GM19351 (cell line): ENCODE measurements at regions not wholly inside any gene's neighbourhood (a gene's known extent, or its start where the extent isn't known, plus 50 kb on each side); places are given as distances from the start of the nearest gene placed in this dataset.
"Not testable (repeated sequence)": the region's sequence is repeated elsewhere in the genome, so short reads cannot be mapped to it uniquely, and the experiment has no call there.

Source experiments
- ATAC-seq: cut with Tn5 transposase; IDR thresholded peaks from one replicate; pipeline ENCODE4 v1.9.1; 2021; ENCODE audit warnings: mild to moderate bottlenecking, moderate library complexity; ENCODE audit not compliant: unreplicated experiment

GRCh38 chr15:53133255-53133850 lies 343.2 kb upstream of the ONECUT1 start:
- no peak for ATAC-seq

GRCh38 chr15:53130943-53131342 lies 340.8 kb upstream of the ONECUT1 start:
- ATAC-seq = no peak

GRCh38 chr15:53129121-53129904 lies 339.2 kb upstream of the ONECUT1 start:
- ATAC-seq = no peak

GRCh38 chr15:53128652-53129051 lies 338.5 kb upstream of the ONECUT1 start:
- ATAC-seq = no peak

GRCh38 chr15:53126144-53126543 lies 336.0 kb upstream of the ONECUT1 start:
- ATAC-seq = no peak

- no peak for ATAC-seq
Observed at GRCh38 chr15:53122818-53123217, 332.7 kb upstream of the ONECUT1 start.

- not testable (repeated sequence) for ATAC-seq
Observed at GRCh38 chr15:53116915-53117314, 326.8 kb upstream of the ONECUT1 start.

GRCh38 chr15:53116169-53116568 lies 326.0 kb upstream of the ONECUT1 start:
- no peak for ATAC-seq

GRCh38 chr15:53115563-53115962 lies 325.4 kb upstream of the ONECUT1 start:
- no peak for ATAC-seq

GRCh38 chr15:53114960-53115359 lies 324.8 kb upstream of the ONECUT1 start:
- ATAC-seq = no peak

GRCh38 chr15:53110999-53111398 lies 320.9 kb upstream of the ONECUT1 start:
- ATAC-seq = no peak

GRCh38 chr15:53108319-53108718 lies 318.2 kb upstream of the ONECUT1 start:
- no peak for ATAC-seq

- ATAC-seq = no peak
Observed at GRCh38 chr15:53107855-53108254, 317.7 kb upstream of the ONECUT1 start.

GRCh38 chr15:53106505-53107286 lies 316.6 kb upstream of the ONECUT1 start:
- no peak for ATAC-seq

GRCh38 chr15:53102483-53102882 lies 312.3 kb upstream of the ONECUT1 start:
- no peak for ATAC-seq

GRCh38 chr15:53080484-53080883 lies 290.3 kb upstream of the ONECUT1 start:
- ATAC-seq = no peak

GRCh38 chr15:53074221-53074620 lies 284.1 kb upstream of the ONECUT1 start:
- no peak for ATAC-seq

- ATAC-seq = no peak
Observed at GRCh38 chr15:53072077-53072476, 281.9 kb upstream of the ONECUT1 start.

GRCh38 chr15:53068636-53069035 lies 278.5 kb upstream of the ONECUT1 start:
- ATAC-seq = no peak

- no peak for ATAC-seq
Observed at GRCh38 chr15:53059273-53060043, 269.3 kb upstream of the ONECUT1 start.

GRCh38 chr15:53046153-53046790 lies 256.1 kb upstream of the ONECUT1 start:
- ATAC-seq = no peak
